Thyroid gland (tissue), 4 donors: ENCODE measurements at regions not wholly inside any gene's neighbourhood (a gene's known extent, or its start where the extent isn't known, plus 50 kb on each side); places are given as distances from the start of the nearest gene placed in this dataset.

Experiments used
- POLR2A ChIP-seq, 2 donors: fragments of 450-650 bp; IDR thresholded peaks; one replicate each; pipeline ENCODE4 v1.6.1; 2017; ENCODE audit warnings: antibody characterized with exemption in 2 of 2, mild to moderate bottlenecking in 2 of 2, moderate library complexity in 1 of 2
- TF ChIP-seq, protein P1 (sequence below), 6 experiments: fragments of 200-600 bp in 3 of 6; fragments of 450-650 bp in 3 of 6; sonication (generic) in 3 of 6; IDR thresholded peaks; one replicate each; pipeline ENCODE4 v1.5.1; 2016 to 2019; ENCODE audit warnings: antibody characterized with exemption in 6 of 6, mild to moderate bottlenecking in 2 of 6, inconsistent platforms in 1 of 6, moderate library complexity in 1 of 6

GRCh38 chr11:91823252-91823830, 401.3 kb upstream of the FAT3 start:
- TF ChIP-seq, protein P1, sequence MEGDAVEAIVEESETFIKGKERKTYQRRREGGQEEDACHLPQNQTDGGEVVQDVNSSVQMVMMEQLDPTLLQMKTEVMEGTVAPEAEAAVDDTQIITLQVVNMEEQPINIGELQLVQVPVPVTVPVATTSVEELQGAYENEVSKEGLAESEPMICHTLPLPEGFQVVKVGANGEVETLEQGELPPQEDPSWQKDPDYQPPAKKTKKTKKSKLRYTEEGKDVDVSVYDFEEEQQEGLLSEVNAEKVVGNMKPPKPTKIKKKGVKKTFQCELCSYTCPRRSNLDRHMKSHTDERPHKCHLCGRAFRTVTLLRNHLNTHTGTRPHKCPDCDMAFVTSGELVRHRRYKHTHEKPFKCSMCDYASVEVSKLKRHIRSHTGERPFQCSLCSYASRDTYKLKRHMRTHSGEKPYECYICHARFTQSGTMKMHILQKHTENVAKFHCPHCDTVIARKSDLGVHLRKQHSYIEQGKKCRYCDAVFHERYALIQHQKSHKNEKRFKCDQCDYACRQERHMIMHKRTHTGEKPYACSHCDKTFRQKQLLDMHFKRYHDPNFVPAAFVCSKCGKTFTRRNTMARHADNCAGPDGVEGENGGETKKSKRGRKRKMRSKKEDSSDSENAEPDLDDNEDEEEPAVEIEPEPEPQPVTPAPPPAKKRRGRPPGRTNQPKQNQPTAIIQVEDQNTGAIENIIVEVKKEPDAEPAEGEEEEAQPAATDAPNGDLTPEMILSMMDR (IDR thresholded peaks at IDR 0.05): no peak
- TF ChIP-seq POLR2A (IDR thresholded peaks at IDR 0.05): no peak
